ENCODE measurements at regions not wholly inside any gene's neighbourhood (a gene's known extent, or its start where the extent isn't known, plus 50 kb on each side); places are given as distances from the start of the nearest gene placed in this dataset.

DNA sequence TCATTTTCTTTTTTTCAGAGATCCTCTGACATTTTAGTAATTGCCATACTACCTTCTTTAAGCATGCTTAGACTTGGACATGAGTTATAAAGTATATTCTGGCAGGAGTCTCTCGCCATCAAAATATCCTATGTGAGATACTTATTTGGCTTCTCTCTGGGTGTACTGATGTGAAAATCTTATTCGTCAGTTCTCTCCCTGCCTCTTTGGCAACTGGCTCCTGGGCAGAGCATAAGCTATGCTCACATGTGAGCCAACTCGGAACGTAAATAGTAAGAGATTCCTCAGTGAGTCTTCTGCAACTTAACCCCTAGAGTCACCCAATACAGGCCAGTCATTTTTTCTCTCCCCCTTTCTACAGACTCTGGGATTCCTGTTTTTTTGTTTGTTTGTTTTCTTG is 91.6 kb downstream of the MAGEB17 start:
- no peak overlapping the region for H3K27ac ChIP-seq
- DNase-seq (ENCODE audit: low spot score), result no peak
- no peak overlapping the region for H3K4me3 ChIP-seq
- TF ChIP-seq, protein P1, sequence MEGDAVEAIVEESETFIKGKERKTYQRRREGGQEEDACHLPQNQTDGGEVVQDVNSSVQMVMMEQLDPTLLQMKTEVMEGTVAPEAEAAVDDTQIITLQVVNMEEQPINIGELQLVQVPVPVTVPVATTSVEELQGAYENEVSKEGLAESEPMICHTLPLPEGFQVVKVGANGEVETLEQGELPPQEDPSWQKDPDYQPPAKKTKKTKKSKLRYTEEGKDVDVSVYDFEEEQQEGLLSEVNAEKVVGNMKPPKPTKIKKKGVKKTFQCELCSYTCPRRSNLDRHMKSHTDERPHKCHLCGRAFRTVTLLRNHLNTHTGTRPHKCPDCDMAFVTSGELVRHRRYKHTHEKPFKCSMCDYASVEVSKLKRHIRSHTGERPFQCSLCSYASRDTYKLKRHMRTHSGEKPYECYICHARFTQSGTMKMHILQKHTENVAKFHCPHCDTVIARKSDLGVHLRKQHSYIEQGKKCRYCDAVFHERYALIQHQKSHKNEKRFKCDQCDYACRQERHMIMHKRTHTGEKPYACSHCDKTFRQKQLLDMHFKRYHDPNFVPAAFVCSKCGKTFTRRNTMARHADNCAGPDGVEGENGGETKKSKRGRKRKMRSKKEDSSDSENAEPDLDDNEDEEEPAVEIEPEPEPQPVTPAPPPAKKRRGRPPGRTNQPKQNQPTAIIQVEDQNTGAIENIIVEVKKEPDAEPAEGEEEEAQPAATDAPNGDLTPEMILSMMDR (IDR thresholded peaks at IDR 0.05), result no peak

- no peak for DNase-seq (ENCODE audit: low spot score)
- no peak overlapping the region for H3K4me3 ChIP-seq
- TF ChIP-seq, protein P1 (IDR thresholded peaks at IDR 0.05), result no peak
- H3K27ac ChIP-seq, result no peak overlapping the region
These were observed 100.2 kb downstream of the MAGEB17 start for GRCh38 chrX:16267431-16267830.

DNA sequence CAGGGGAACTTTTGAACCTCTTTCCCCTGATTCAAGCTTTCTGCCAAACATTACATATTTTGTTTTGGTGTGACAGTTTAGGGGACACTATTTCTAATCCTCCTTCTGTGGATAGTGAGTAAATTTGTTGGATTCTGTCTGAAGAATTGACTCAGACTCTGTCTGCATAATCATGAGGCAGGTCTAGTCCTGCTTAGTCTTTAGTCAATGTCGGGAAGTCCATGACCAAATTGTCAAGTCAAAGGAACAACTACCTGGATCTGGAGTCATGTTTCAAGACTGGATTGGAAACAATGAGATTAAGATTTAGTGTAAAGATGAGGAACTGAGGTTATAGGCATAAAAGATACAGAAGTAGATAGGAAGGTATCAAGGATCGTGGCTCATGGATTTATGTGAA is 100.9 kb downstream of the MAGEB17 start:
- Histone ChIP-seq H3K4me3 (no peak overlapping the region), H3K27ac (no peak overlapping the region)
- no peak for DNase-seq (ENCODE audit: low spot score)
- TF ChIP-seq, protein P1 (IDR thresholded peaks at IDR 0.05), result no peak

- TF ChIP-seq, protein P1 (IDR thresholded peaks at IDR 0.05), result no peak
- H3K4me3 ChIP-seq, result no peak overlapping the region
- no peak for DNase-seq (ENCODE audit: low spot score)
- H3K27ac ChIP-seq, result no peak overlapping the region
These were observed 111.6 kb downstream of the MAGEB17 start for GRCh38 chrX:16278927-16279326.

DNA sequence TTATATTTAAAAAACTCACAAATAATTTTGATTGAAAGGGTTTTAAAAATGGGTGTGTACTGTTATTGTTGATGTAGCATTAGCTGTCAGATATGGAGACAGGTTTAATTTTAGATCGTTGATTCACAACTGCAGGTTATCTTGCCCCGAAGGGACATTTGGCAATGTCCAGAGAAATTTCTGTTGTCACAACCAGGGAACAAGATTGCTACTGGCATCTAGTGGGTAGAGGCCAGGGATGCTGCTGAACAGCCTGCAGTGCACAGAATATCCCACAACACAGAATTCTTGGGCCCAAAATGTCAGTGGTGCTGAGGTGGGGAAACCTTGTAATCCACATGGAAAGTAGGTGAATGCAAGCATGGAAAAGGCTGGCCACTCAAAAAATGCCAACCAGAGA is 114.9 kb downstream of the MAGEB17 start:
- TF ChIP-seq, protein P1 (IDR thresholded peaks at IDR 0.05), result no peak

GRCh38 chrX:16284842-16285241 is 117.6 kb downstream of the MAGEB17 start:
- no peak overlapping the region for H3K27ac ChIP-seq
- H3K4me3 ChIP-seq, result no peak overlapping the region
- TF ChIP-seq, protein P1 (IDR thresholded peaks at IDR 0.05), result no peak
- no peak for DNase-seq (ENCODE audit: low spot score)

More for the DNA sequence above, 114.9 kb downstream of the MAGEB17 start:
- DNase-seq (ENCODE audit: low spot score), result no peak
- no peak overlapping the region for H3K4me3 ChIP-seq
- H3K27ac ChIP-seq, result no peak overlapping the region

DNA sequence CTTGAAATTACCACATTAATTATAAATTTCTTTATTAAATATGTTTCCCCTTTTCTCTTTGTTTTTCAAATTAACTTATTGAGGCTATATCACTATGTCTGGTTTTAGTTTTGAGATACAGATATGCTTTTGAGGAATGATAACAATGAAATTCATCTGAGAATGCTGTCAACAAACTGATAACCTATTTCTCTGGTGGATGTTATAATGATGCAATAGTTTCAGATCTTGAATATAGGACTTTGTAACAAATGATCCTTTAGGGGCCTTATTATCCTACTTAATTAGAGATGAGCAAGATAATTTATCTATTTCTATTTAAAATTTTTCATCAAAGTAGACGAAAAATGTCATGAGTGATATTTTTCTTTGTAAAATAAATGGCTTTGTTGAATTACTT is 123.7 kb downstream of the MAGEB17 start:
- H3K4me3 ChIP-seq, result no peak overlapping the region
- H3K27ac ChIP-seq, result no peak overlapping the region
- TF ChIP-seq, protein P1 (IDR thresholded peaks at IDR 0.05), result no peak
- no peak for DNase-seq (ENCODE audit: low spot score)
